H9 (cell line): ENCODE measurements at regions not wholly inside any gene's neighbourhood (a gene's known extent, or its start where the extent isn't known, plus 50 kb on each side); places are given as distances from the start of the nearest gene placed in this dataset.

Experiments used
- DNase-seq: peaks from one replicate; pipeline ENCODE4 v3.0.0-alpha.2; 2017
- H2AFZ ChIP-seq: one replicate; pipeline ENCODE4 v1.6.1; 2013; ENCODE audit warnings: mild to moderate bottlenecking, low read length, control low read depth, moderate library complexity
- H2AK5ac ChIP-seq: 2 replicates; pipeline ENCODE4 v1.6.1; 2013; ENCODE audit warnings: low read length, control low read depth, mixed read lengths; ENCODE audit not compliant: insufficient read length
- H2BK120ac ChIP-seq: one replicate; pipeline ENCODE4 v1.6.1; 2013; ENCODE audit warnings: low read depth, mild to moderate bottlenecking, low read length, control low read depth, inconsistent platforms; ENCODE audit not compliant: poor library complexity, severe bottlenecking
- H2BK12ac ChIP-seq: 2 replicates; pipeline ENCODE4 v1.6.1; 2013; ENCODE audit warnings: low read length, control low read depth, mixed read lengths, low read depth; ENCODE audit not compliant: insufficient read length
- H2BK15ac ChIP-seq: 2 replicates; pipeline ENCODE4 v1.6.1; 2013; ENCODE audit warnings: low read depth, low read length, control low read depth
- H2BK20ac ChIP-seq: one replicate; pipeline ENCODE4 v1.6.1; 2013; ENCODE audit warnings: low read depth, mild to moderate bottlenecking, low read length, control low read depth, inconsistent platforms; ENCODE audit not compliant: poor library complexity, severe bottlenecking
- H2BK5ac ChIP-seq: 2 replicates; pipeline ENCODE4 v1.6.1; 2013; ENCODE audit warnings: low read length, control low read depth, mixed read lengths; ENCODE audit not compliant: insufficient read length
- H3K14ac ChIP-seq: 2 replicates; pipeline ENCODE4 v1.6.1; 2013; ENCODE audit warnings: low read length, control low read depth; ENCODE audit not compliant: insufficient read depth
- H3K18ac ChIP-seq: 2 replicates; pipeline ENCODE4 v1.6.1; 2013; ENCODE audit warnings: low read depth, mild to moderate bottlenecking, mixed read lengths, low read length, control low read depth; ENCODE audit not compliant: insufficient read length
- H3K23ac ChIP-seq: 2 replicates; pipeline ENCODE4 v1.6.1; 2013; ENCODE audit warnings: low read length, control low read depth, mixed read lengths, low read depth; ENCODE audit not compliant: insufficient read length
- H3K23me2 ChIP-seq: 2 replicates; pipeline ENCODE4 v1.6.1; 2013; ENCODE audit warnings: low read depth, mild to moderate bottlenecking, mixed read lengths, low read length, control low read depth; ENCODE audit not compliant: insufficient read length, poor library complexity, severe bottlenecking
- H3K27ac ChIP-seq: 2 replicates; pipeline ENCODE4 v1.5.1; 2013; ENCODE audit warnings: low read length, control low read depth, mixed read lengths, low read depth; ENCODE audit not compliant: insufficient read length
- H3K27me3 ChIP-seq: 2 replicates; pipeline ENCODE4 v1.6.1; 2013; ENCODE audit warnings: low read length, control low read depth, inconsistent platforms; ENCODE audit not compliant: insufficient read depth
- H3K4ac ChIP-seq: 2 replicates; pipeline ENCODE4 v1.6.1; 2013; ENCODE audit warnings: low read depth, mild to moderate bottlenecking, control low read depth, inconsistent platforms, low read length, moderate library complexity
- H3K4me1 ChIP-seq: 2 replicates; pipeline ENCODE4 v1.6.1; 2013; ENCODE audit warnings: low read length, control low read depth, inconsistent platforms; ENCODE audit not compliant: insufficient read depth
- H3K4me2 ChIP-seq: 2 replicates; pipeline ENCODE4 v1.6.1; 2013; ENCODE audit warnings: low read length, control low read depth, mixed read lengths; ENCODE audit not compliant: insufficient read length, insufficient read depth
- H3K56ac ChIP-seq: 2 replicates; pipeline ENCODE4 v1.6.1; 2013; ENCODE audit warnings: low read depth, mild to moderate bottlenecking, mixed read lengths, low read length, control low read depth; ENCODE audit not compliant: insufficient read length
- H3K79me1 ChIP-seq: 2 replicates; pipeline ENCODE4 v1.6.1; 2013; ENCODE audit warnings: low read depth, mild to moderate bottlenecking, moderate library complexity, low read length, control low read depth, inconsistent platforms; ENCODE audit not compliant: insufficient read depth, poor library complexity, severe bottlenecking
- H3K79me2 ChIP-seq: 2 replicates; pipeline ENCODE4 v1.6.1; 2013; ENCODE audit warnings: low read length, control low read depth, inconsistent platforms; ENCODE audit not compliant: insufficient read depth
- H3K9ac ChIP-seq: 2 replicates; pipeline ENCODE4 v1.6.1; 2013; ENCODE audit warnings: low read length, control low read depth, mixed read lengths; ENCODE audit not compliant: insufficient read length; ENCODE audit errors: extremely low read depth
- H3K9me3 ChIP-seq: one replicate; pipeline ENCODE4 v1.6.1; 2013; ENCODE audit warnings: low read depth, low read length, inconsistent platforms; ENCODE audit not compliant: control insufficient read depth
- H3T11ph ChIP-seq: one replicate; pipeline ENCODE4 v1.6.1; 2013; ENCODE audit warnings: mild to moderate bottlenecking, low read length, control low read depth, inconsistent platforms
- H4K20me1 ChIP-seq: one replicate; pipeline ENCODE4 v1.6.1; 2013; ENCODE audit not compliant: control insufficient read depth, insufficient read length, insufficient read depth
- H4K5ac ChIP-seq: 2 replicates; pipeline ENCODE4 v1.6.1; 2013; ENCODE audit warnings: low read depth, mild to moderate bottlenecking, mixed read lengths, low read length, control low read depth; ENCODE audit not compliant: insufficient read length
- H4K8ac ChIP-seq: replicated peaks from 2 replicates; pipeline ENCODE4 v1.6.1; 2013; ENCODE audit warnings: low read length, control low read depth, mixed read lengths, low read depth; ENCODE audit not compliant: insufficient read length
- H4K91ac ChIP-seq: 2 replicates; pipeline ENCODE4 v1.6.1; 2013; ENCODE audit warnings: low read depth, mild to moderate bottlenecking, moderate library complexity, mixed read lengths, low read length, control low read depth; ENCODE audit not compliant: insufficient read length
- H3K27ac Mint-ChIP-seq, 3 experiments: 2 replicates in 2 of 3; 3 replicates in 1 of 3; pipeline ENCODE4 v1.8.0; 2020 to 2021; ENCODE audit warnings: mixed read lengths in 3 of 3, mild to moderate bottlenecking in 1 of 3, moderate library complexity in 1 of 3
- H3K27me3 Mint-ChIP-seq: 2 replicates; pipeline ENCODE4 v1.8.0; 2021; ENCODE audit warnings: low read depth, mild to moderate bottlenecking, moderate library complexity, mixed read lengths
- H3K36me3 Mint-ChIP-seq, 3 experiments: 2 replicates in 2 of 3; 3 replicates in 1 of 3; pipeline ENCODE4 v1.8.0; 2020 to 2021; ENCODE audit warnings: low read depth in 3 of 3, mixed read lengths in 3 of 3; ENCODE audit not compliant: insufficient read depth in 1 of 3
- H3K4me1 Mint-ChIP-seq, 2 experiments: 2 replicates each; pipeline ENCODE4 v1.8.0; 2020; ENCODE audit warnings: mixed read lengths in 2 of 2
- H3K4me3 Mint-ChIP-seq, 2 experiments: 2 replicates in 1 of 2; 3 replicates in 1 of 2; pipeline ENCODE4 v1.8.0; 2020 to 2021; ENCODE audit warnings: mild to moderate bottlenecking in 2 of 2, mixed read lengths in 2 of 2, moderate library complexity in 1 of 2
- H3K9me3 Mint-ChIP-seq, 2 experiments: 2 replicates in 1 of 2; 3 replicates in 1 of 2; pipeline ENCODE4 v1.8.0; 2020; ENCODE audit warnings: mild to moderate bottlenecking in 2 of 2, mixed read lengths in 2 of 2, moderate library complexity in 1 of 2
- WGBS: extraction: QIAGEN DNeasy Blood & Tissue Kit; methylation state at CpG from one replicate; pipeline ENCODE4 v1.1.7; 2013; ENCODE audit warnings: missing lambda C conversion rate, low lambda C conversion rate, mixed read lengths; ENCODE audit not compliant: insufficient read length; ENCODE audit errors: extremely low coverage; 5-methylcytosine and 5-hydroxymethylcytosine counted together
- TF ChIP-seq, protein P1 (sequence below): fragments of 200-600 bp; sonication (generic); conservative IDR thresholded peaks from 3 replicates; pipeline ENCODE4 v1.8.0; 2021; ENCODE audit warnings: antibody characterized with exemption, mild to moderate bottlenecking

DNA sequence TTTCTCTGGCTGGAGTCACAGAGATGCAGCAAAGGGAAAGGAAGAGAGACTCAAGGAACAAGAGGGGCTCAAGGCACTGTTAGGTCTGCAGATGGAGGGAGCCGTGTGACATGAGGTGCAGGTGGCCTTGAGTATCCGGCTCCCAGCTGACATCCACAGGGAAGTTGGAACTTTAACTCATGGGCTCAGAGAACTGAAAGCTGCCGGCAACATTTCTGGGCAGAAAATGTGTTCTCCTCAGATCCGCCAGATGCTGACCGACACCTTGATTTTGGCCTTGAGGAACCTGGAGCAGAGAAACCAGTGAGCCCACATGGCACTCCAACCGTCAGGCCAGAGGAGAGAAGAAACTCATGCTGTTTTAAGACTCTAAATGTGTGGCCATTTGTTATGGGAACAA lies 258.1 kb upstream of the IRX2 start:
- no CpG with 5 or more reads among the region's 6 CpGs for WGBS

More for the DNA sequence above, 258.1 kb upstream of the IRX2 start:
- Histone ChIP-seq H2BK5ac (no peak overlapping the region), H2AK5ac (no peak overlapping the region), H3K4me1 (no peaks in the 10 kb centered on the region), H4K8ac (no peak overlapping the region), H3K23me2 (no peaks in the 10 kb centered on the region), H3K79me1 (no peaks in the 10 kb centered on the region), H2BK12ac (no peak overlapping the region), H3K9me3 (no peaks in the 10 kb centered on the region), H4K20me1 (no peaks in the 10 kb centered on the region), H3K14ac (no peak overlapping the region), H3K9ac (no peak overlapping the region), H3K56ac (no peak overlapping the region), H3K4me2 (no peak overlapping the region), H3K4ac (no peak overlapping the region), H4K5ac (no peak overlapping the region), H2BK15ac (no peak overlapping the region), H4K91ac (no peak overlapping the region), H3K79me2 (no peaks in the 10 kb centered on the region), H2BK120ac (no peak overlapping the region), H2BK20ac (no peak overlapping the region), H3T11ph (no peak overlapping the region), H3K27me3 (no peaks in the 10 kb centered on the region; the same call in 1 of the 2 replicates), H2AFZ (no peak overlapping the region), H3K18ac (no peak overlapping the region), H3K27ac (no peak overlapping the region), H3K23ac (no peak overlapping the region)
- Mint-ChIP-seq H3K4me1 (no peaks in the 10 kb centered on the region), H3K27me3 (peaks cover 1% of the 10 kb centered on the region; the same call in 1 of the 2 replicates), H3K36me3 (no peaks in the 10 kb centered on the region), H3K27ac (no peak overlapping the region), H3K9me3 (peaks cover 0 to 2% of the 10 kb centered on the region in 2 experiments; a peak in 2 of 5 replicates), H3K4me3 (no peak overlapping the region)
- TF ChIP-seq, protein P1, sequence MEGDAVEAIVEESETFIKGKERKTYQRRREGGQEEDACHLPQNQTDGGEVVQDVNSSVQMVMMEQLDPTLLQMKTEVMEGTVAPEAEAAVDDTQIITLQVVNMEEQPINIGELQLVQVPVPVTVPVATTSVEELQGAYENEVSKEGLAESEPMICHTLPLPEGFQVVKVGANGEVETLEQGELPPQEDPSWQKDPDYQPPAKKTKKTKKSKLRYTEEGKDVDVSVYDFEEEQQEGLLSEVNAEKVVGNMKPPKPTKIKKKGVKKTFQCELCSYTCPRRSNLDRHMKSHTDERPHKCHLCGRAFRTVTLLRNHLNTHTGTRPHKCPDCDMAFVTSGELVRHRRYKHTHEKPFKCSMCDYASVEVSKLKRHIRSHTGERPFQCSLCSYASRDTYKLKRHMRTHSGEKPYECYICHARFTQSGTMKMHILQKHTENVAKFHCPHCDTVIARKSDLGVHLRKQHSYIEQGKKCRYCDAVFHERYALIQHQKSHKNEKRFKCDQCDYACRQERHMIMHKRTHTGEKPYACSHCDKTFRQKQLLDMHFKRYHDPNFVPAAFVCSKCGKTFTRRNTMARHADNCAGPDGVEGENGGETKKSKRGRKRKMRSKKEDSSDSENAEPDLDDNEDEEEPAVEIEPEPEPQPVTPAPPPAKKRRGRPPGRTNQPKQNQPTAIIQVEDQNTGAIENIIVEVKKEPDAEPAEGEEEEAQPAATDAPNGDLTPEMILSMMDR = no peak
- DNase-seq = no peak
